GM19023 (cell line): ENCODE measurements at regions not wholly inside any gene's neighbourhood (a gene's known extent, or its start where the extent isn't known, plus 50 kb on each side); places are given as distances from the start of the nearest gene placed in this dataset.

Experiments used
- ATAC-seq: cut with Tn5 transposase; IDR thresholded peaks from one replicate; pipeline ENCODE4 v1.9.1; 2021; ENCODE audit warnings: mild to moderate bottlenecking, moderate library complexity; ENCODE audit not compliant: unreplicated experiment

GRCh38 chr22:22392131-22392530, 116.4 kb downstream of the ZNF280B start:
- no peak for ATAC-seq

- ATAC-seq: no peak
Measured at GRCh38 chr22:22394591-22394990, 114.0 kb downstream of the ZNF280B start.

GRCh38 chr22:22395245-22395644, 113.3 kb downstream of the ZNF280B start:
- no peak for ATAC-seq

GRCh38 chr22:22396741-22397291, 111.7 kb downstream of the ZNF280B start:
- ATAC-seq: no peak

GRCh38 chr22:22397292-22397870, 111.2 kb downstream of the ZNF280B start:
- no peak for ATAC-seq

- ATAC-seq: no peak
Measured at GRCh38 chr22:22397875-22398524, 110.5 kb downstream of the ZNF280B start.

- no peak for ATAC-seq
Measured at GRCh38 chr22:22398530-22399327, 109.8 kb downstream of the ZNF280B start.

GRCh38 chr22:22400099-22400498, 108.4 kb downstream of the ZNF280B start:
- ATAC-seq: no peak

- no peak for ATAC-seq
Measured at GRCh38 chr22:22400964-22401363, 107.6 kb downstream of the ZNF280B start.

GRCh38 chr22:22401381-22401780, 107.2 kb downstream of the ZNF280B start:
- no peak for ATAC-seq

GRCh38 chr22:22403306-22403705, 105.2 kb downstream of the ZNF280B start:
- ATAC-seq: no peak

GRCh38 chr22:22403771-22404170, 104.8 kb downstream of the ZNF280B start:
- ATAC-seq: no peak

- no peak for ATAC-seq
Measured at GRCh38 chr22:22404598-22405284, 103.8 kb downstream of the ZNF280B start.

GRCh38 chr22:22406445-22407027, 102.0 kb downstream of the ZNF280B start:
- ATAC-seq: no peak

- ATAC-seq: no peak
Measured at GRCh38 chr22:22407061-22407460, 101.5 kb downstream of the ZNF280B start.

GRCh38 chr22:22408269-22408668, 100.3 kb downstream of the ZNF280B start:
- ATAC-seq: no peak

- ATAC-seq: no peak
Measured at GRCh38 chr22:22408731-22409696, 99.5 kb downstream of the ZNF280B start.

GRCh38 chr22:22410121-22410520, 98.4 kb downstream of the ZNF280B start:
- ATAC-seq: no peak

GRCh38 chr22:22410677-22411076, 97.9 kb downstream of the ZNF280B start:
- ATAC-seq: no peak

GRCh38 chr22:22414266-22414665, 94.3 kb downstream of the ZNF280B start:
- ATAC-seq: no peak
